H9 (cell line): ENCODE measurements at regions not wholly inside any gene's neighbourhood (a gene's known extent, or its start where the extent isn't known, plus 50 kb on each side); places are given as distances from the start of the nearest gene placed in this dataset.

Experiments used
- DNase-seq: peaks from one replicate; pipeline ENCODE4 v3.0.0-alpha.2; 2017
- H2AFZ ChIP-seq: one replicate; pipeline ENCODE4 v1.6.1; 2013; ENCODE audit warnings: mild to moderate bottlenecking, low read length, control low read depth, moderate library complexity
- H2AK5ac ChIP-seq: 2 replicates; pipeline ENCODE4 v1.6.1; 2013; ENCODE audit warnings: low read length, control low read depth, mixed read lengths; ENCODE audit not compliant: insufficient read length
- H2BK120ac ChIP-seq: one replicate; pipeline ENCODE4 v1.6.1; 2013; ENCODE audit warnings: low read depth, mild to moderate bottlenecking, low read length, control low read depth, inconsistent platforms; ENCODE audit not compliant: poor library complexity, severe bottlenecking
- H2BK12ac ChIP-seq: 2 replicates; pipeline ENCODE4 v1.6.1; 2013; ENCODE audit warnings: low read length, control low read depth, mixed read lengths, low read depth; ENCODE audit not compliant: insufficient read length
- H2BK15ac ChIP-seq: 2 replicates; pipeline ENCODE4 v1.6.1; 2013; ENCODE audit warnings: low read depth, low read length, control low read depth
- H2BK20ac ChIP-seq: one replicate; pipeline ENCODE4 v1.6.1; 2013; ENCODE audit warnings: low read depth, mild to moderate bottlenecking, low read length, control low read depth, inconsistent platforms; ENCODE audit not compliant: poor library complexity, severe bottlenecking
- H2BK5ac ChIP-seq: 2 replicates; pipeline ENCODE4 v1.6.1; 2013; ENCODE audit warnings: low read length, control low read depth, mixed read lengths; ENCODE audit not compliant: insufficient read length
- H3K14ac ChIP-seq: 2 replicates; pipeline ENCODE4 v1.6.1; 2013; ENCODE audit warnings: low read length, control low read depth; ENCODE audit not compliant: insufficient read depth
- H3K18ac ChIP-seq: 2 replicates; pipeline ENCODE4 v1.6.1; 2013; ENCODE audit warnings: low read depth, mild to moderate bottlenecking, mixed read lengths, low read length, control low read depth; ENCODE audit not compliant: insufficient read length
- H3K23ac ChIP-seq: 2 replicates; pipeline ENCODE4 v1.6.1; 2013; ENCODE audit warnings: low read length, control low read depth, mixed read lengths, low read depth; ENCODE audit not compliant: insufficient read length
- H3K23me2 ChIP-seq: 2 replicates; pipeline ENCODE4 v1.6.1; 2013; ENCODE audit warnings: low read depth, mild to moderate bottlenecking, mixed read lengths, low read length, control low read depth; ENCODE audit not compliant: insufficient read length, poor library complexity, severe bottlenecking
- H3K27ac ChIP-seq: 2 replicates; pipeline ENCODE4 v1.5.1; 2013; ENCODE audit warnings: low read length, control low read depth, mixed read lengths, low read depth; ENCODE audit not compliant: insufficient read length
- H3K27me3 ChIP-seq: 2 replicates; pipeline ENCODE4 v1.6.1; 2013; ENCODE audit warnings: low read length, control low read depth, inconsistent platforms; ENCODE audit not compliant: insufficient read depth
- H3K4ac ChIP-seq: 2 replicates; pipeline ENCODE4 v1.6.1; 2013; ENCODE audit warnings: low read depth, mild to moderate bottlenecking, control low read depth, inconsistent platforms, low read length, moderate library complexity
- H3K4me1 ChIP-seq: 2 replicates; pipeline ENCODE4 v1.6.1; 2013; ENCODE audit warnings: low read length, control low read depth, inconsistent platforms; ENCODE audit not compliant: insufficient read depth
- H3K4me2 ChIP-seq: 2 replicates; pipeline ENCODE4 v1.6.1; 2013; ENCODE audit warnings: low read length, control low read depth, mixed read lengths; ENCODE audit not compliant: insufficient read length, insufficient read depth
- H3K56ac ChIP-seq: 2 replicates; pipeline ENCODE4 v1.6.1; 2013; ENCODE audit warnings: low read depth, mild to moderate bottlenecking, mixed read lengths, low read length, control low read depth; ENCODE audit not compliant: insufficient read length
- H3K79me1 ChIP-seq: 2 replicates; pipeline ENCODE4 v1.6.1; 2013; ENCODE audit warnings: low read depth, mild to moderate bottlenecking, moderate library complexity, low read length, control low read depth, inconsistent platforms; ENCODE audit not compliant: insufficient read depth, poor library complexity, severe bottlenecking
- H3K79me2 ChIP-seq: 2 replicates; pipeline ENCODE4 v1.6.1; 2013; ENCODE audit warnings: low read length, control low read depth, inconsistent platforms; ENCODE audit not compliant: insufficient read depth
- H3K9ac ChIP-seq: 2 replicates; pipeline ENCODE4 v1.6.1; 2013; ENCODE audit warnings: low read length, control low read depth, mixed read lengths; ENCODE audit not compliant: insufficient read length; ENCODE audit errors: extremely low read depth
- H3K9me3 ChIP-seq: one replicate; pipeline ENCODE4 v1.6.1; 2013; ENCODE audit warnings: low read depth, low read length, inconsistent platforms; ENCODE audit not compliant: control insufficient read depth
- H3T11ph ChIP-seq: one replicate; pipeline ENCODE4 v1.6.1; 2013; ENCODE audit warnings: mild to moderate bottlenecking, low read length, control low read depth, inconsistent platforms
- H4K20me1 ChIP-seq: one replicate; pipeline ENCODE4 v1.6.1; 2013; ENCODE audit not compliant: control insufficient read depth, insufficient read length, insufficient read depth
- H4K5ac ChIP-seq: 2 replicates; pipeline ENCODE4 v1.6.1; 2013; ENCODE audit warnings: low read depth, mild to moderate bottlenecking, mixed read lengths, low read length, control low read depth; ENCODE audit not compliant: insufficient read length
- H4K8ac ChIP-seq: replicated peaks from 2 replicates; pipeline ENCODE4 v1.6.1; 2013; ENCODE audit warnings: low read length, control low read depth, mixed read lengths, low read depth; ENCODE audit not compliant: insufficient read length
- H4K91ac ChIP-seq: 2 replicates; pipeline ENCODE4 v1.6.1; 2013; ENCODE audit warnings: low read depth, mild to moderate bottlenecking, moderate library complexity, mixed read lengths, low read length, control low read depth; ENCODE audit not compliant: insufficient read length
- H3K27ac Mint-ChIP-seq, 3 experiments: 2 replicates in 2 of 3; 3 replicates in 1 of 3; pipeline ENCODE4 v1.8.0; 2020 to 2021; ENCODE audit warnings: mixed read lengths in 3 of 3, mild to moderate bottlenecking in 1 of 3, moderate library complexity in 1 of 3
- H3K27me3 Mint-ChIP-seq: 2 replicates; pipeline ENCODE4 v1.8.0; 2021; ENCODE audit warnings: low read depth, mild to moderate bottlenecking, moderate library complexity, mixed read lengths
- H3K36me3 Mint-ChIP-seq, 3 experiments: 2 replicates in 2 of 3; 3 replicates in 1 of 3; pipeline ENCODE4 v1.8.0; 2020 to 2021; ENCODE audit warnings: low read depth in 3 of 3, mixed read lengths in 3 of 3; ENCODE audit not compliant: insufficient read depth in 1 of 3
- H3K4me1 Mint-ChIP-seq, 2 experiments: 2 replicates each; pipeline ENCODE4 v1.8.0; 2020; ENCODE audit warnings: mixed read lengths in 2 of 2
- H3K4me3 Mint-ChIP-seq, 2 experiments: 2 replicates in 1 of 2; 3 replicates in 1 of 2; pipeline ENCODE4 v1.8.0; 2020 to 2021; ENCODE audit warnings: mild to moderate bottlenecking in 2 of 2, mixed read lengths in 2 of 2, moderate library complexity in 1 of 2
- H3K9me3 Mint-ChIP-seq, 2 experiments: 2 replicates in 1 of 2; 3 replicates in 1 of 2; pipeline ENCODE4 v1.8.0; 2020; ENCODE audit warnings: mild to moderate bottlenecking in 2 of 2, mixed read lengths in 2 of 2, moderate library complexity in 1 of 2
- CTCF ChIP-seq: fragments of 200-600 bp; sonication (generic); conservative IDR thresholded peaks from 3 replicates; pipeline ENCODE4 v1.8.0; 2021; ENCODE audit warnings: antibody characterized with exemption, mild to moderate bottlenecking
- WGBS: extraction: QIAGEN DNeasy Blood & Tissue Kit; methylation state at CpG from one replicate; pipeline ENCODE4 v1.1.7; 2013; ENCODE audit warnings: missing lambda C conversion rate, low lambda C conversion rate, mixed read lengths; ENCODE audit not compliant: insufficient read length; ENCODE audit errors: extremely low coverage; 5-methylcytosine and 5-hydroxymethylcytosine counted together

- Histone ChIP-seq H4K5ac (no peak overlapping the region), H3K4me1 (no peaks in the 10 kb centered on the region), H3K27ac (no peak overlapping the region), H2BK15ac (no peak overlapping the region), H3K14ac (no peak overlapping the region), H2AFZ (no peak overlapping the region), H4K20me1 (no peaks in the 10 kb centered on the region), H4K91ac (no peak overlapping the region), H2BK20ac (no peak overlapping the region), H2BK12ac (no peak overlapping the region), H3K23ac (no peak overlapping the region), H3K23me2 (no peaks in the 10 kb centered on the region), H3K4me2 (no peak overlapping the region), H3K9ac (no peak overlapping the region), H3T11ph (no peak overlapping the region), H3K4ac (no peak overlapping the region), H3K27me3 (no peaks in the 10 kb centered on the region), H3K79me2 (no peaks in the 10 kb centered on the region), H3K18ac (no peak overlapping the region), H3K79me1 (no peaks in the 10 kb centered on the region), H2AK5ac (no peak overlapping the region), H2BK120ac (no peak overlapping the region), H3K56ac (no peak overlapping the region), H3K9me3 (no peaks in the 10 kb centered on the region), H2BK5ac (no peak overlapping the region), H4K8ac (no peak overlapping the region)
- Mint-ChIP-seq H3K27me3 (no peaks in the 10 kb centered on the region), H3K4me1 (no peaks in the 10 kb centered on the region), H3K27ac (no peak overlapping the region), H3K4me3 (no peak overlapping the region), H3K9me3 (peaks cover 0 to 1% of the 10 kb centered on the region in 2 experiments; a peak in 1 of 5 replicates), H3K36me3 (no peaks in the 10 kb centered on the region)
- no peak for DNase-seq
- WGBS: no CpG with 5 or more reads among the region's 1 CpG
- no peak for TF ChIP-seq CTCF
Observed at GRCh38 chr4:29553846-29554245, 1166.3 kb upstream of the PCDH7 start.
